ENCODE measurements at regions not wholly inside any gene's neighbourhood (a gene's known extent, or its start where the extent isn't known, plus 50 kb on each side); places are given as distances from the start of the nearest gene placed in this dataset.

DNA sequence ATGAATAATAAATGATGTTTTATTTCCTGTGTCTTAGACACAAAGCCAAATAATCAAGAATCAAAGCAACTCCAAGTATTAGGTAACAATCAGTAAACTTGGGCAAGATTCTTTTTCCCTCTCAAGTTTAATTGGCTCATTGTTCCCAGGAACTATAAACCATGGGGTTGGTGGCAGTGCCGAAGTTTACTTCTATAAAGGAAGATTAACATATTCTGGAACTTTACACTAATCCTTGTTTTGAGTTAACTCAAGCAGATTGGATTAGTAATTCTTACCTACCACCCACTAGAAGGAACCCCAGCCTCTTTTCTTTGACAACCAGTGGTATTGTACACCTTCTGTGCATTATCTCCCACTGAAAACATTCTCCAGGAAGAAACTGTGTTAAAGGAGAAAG, 197.1 kb downstream of the EXOC5 start:
- TF ChIP-seq, protein P1, sequence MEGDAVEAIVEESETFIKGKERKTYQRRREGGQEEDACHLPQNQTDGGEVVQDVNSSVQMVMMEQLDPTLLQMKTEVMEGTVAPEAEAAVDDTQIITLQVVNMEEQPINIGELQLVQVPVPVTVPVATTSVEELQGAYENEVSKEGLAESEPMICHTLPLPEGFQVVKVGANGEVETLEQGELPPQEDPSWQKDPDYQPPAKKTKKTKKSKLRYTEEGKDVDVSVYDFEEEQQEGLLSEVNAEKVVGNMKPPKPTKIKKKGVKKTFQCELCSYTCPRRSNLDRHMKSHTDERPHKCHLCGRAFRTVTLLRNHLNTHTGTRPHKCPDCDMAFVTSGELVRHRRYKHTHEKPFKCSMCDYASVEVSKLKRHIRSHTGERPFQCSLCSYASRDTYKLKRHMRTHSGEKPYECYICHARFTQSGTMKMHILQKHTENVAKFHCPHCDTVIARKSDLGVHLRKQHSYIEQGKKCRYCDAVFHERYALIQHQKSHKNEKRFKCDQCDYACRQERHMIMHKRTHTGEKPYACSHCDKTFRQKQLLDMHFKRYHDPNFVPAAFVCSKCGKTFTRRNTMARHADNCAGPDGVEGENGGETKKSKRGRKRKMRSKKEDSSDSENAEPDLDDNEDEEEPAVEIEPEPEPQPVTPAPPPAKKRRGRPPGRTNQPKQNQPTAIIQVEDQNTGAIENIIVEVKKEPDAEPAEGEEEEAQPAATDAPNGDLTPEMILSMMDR (IDR thresholded peaks at IDR 0.05): no peak
- TF ChIP-seq POLR2A (IDR thresholded peaks at IDR 0.05): no peak
- no peak for TF ChIP-seq EP300 (IDR thresholded peaks at IDR 0.05)
- no peak for TF ChIP-seq POLR2AphosphoS5 (IDR thresholded peaks at IDR 0.05)
